ENCODE measurements at regions not wholly inside any gene's neighbourhood (a gene's known extent, or its start where the extent isn't known, plus 50 kb on each side); places are given as distances from the start of the nearest gene placed in this dataset.

DNA sequence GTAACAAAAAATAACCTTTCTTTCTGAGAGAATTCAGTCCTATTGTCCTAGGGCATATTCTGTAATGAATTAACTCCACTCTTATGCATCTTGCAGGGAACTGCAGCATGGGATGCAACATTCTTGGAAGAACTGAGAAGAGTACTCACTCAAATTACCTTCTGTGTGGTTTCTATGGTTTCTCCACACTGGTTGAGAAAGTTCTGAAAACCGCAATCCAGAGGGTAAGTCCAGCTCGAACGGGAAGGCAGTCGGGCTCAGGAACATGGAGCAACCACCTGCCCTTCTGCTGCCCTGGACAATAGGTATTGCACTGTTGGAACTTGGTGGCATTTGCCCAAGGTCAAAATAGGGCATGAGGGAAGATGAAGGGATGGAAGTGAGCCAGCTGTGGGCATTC is 59.6 kb upstream of the CDK13 start:
- DNase-seq, result no peak

- DNase-seq, result no peak
Observed at GRCh38 chr7:39891894-39892293, 58.2 kb upstream of the CDK13 start.

DNA sequence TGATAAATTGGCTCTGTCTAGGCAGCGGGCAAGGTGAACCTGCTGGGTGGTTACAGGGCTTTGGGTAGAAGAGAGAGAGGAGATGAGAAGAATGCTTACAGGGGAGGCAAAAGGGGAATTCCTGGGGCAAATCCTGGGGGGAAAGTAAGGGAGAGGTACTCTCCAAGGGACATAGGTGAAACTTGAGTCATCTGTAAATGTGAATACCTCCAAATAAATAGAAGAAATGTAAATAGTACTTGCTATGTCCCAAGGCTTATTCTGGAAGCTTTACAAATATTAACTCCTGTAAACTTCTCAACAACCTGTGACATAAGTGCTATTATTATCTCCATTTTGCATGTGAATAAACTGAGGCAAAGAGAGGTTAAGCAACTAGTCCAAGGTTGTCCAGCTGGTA is 57.7 kb upstream of the CDK13 start:
- no peak for DNase-seq

DNA sequence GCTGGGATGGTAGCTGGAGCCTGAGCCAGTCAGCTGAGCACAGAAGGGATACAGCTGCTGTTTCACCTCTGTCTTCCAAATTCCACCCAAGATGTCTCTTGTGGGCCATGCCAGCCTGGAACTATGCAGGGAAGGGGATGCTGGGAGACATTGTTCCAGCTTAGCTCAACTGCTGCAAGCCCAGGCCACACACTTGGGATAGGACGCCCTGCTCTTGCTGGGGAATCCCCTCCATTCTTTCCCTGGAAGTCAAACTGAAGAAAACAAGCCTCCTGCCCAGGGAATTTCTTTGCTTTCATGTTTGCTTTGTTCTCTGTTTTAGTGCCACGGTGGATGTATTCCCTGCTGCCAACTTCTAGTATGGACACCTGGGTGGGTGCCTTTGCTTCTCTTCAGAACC is 55.2 kb upstream of the CDK13 start:
- no peak for DNase-seq

DNA sequence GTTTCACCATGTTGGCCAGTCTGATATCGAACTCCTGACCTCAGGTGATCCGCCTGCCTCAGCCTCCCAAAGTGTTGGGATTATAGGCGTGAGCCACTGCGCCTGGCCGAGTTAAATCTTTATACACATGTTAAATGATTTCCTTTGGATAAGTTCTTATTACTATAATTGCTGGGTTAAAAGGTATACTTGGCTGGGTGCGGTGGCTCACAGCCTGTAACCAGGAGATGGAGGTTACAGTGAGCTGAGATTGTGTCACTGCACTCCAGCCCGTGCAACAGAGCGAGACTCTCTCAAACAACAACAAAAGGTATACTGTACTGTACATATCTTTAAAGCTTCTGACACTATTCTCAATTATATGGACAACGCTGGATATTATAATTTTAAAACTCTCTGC is 53.2 kb upstream of the CDK13 start:
- no peak for DNase-seq

DNA sequence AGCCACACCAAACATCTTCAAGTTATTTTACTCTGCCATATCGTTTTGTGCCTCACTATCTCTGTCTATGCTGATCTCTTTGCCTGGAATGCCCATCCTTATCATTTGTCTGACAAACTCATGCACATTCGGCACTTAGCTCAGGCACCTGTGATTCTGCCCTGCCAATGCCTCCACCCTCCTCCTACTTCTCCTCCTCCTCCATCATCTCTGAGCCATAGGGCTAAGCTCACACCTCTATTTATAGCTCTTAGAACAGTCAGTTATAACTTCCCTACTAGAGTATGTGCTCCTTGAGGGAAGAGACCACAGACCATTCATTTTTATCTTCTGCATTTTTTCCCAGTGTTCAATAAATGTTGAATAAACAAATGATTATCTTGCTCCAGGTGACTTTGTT is 51.2 kb upstream of the CDK13 start:
- no peak for DNase-seq

All from CD4-positive, alpha-beta T cell treated with Interleukin-21 for 1 hour (primary cell).